ENCODE measurements at regions not wholly inside any gene's neighbourhood (a gene's known extent, or its start where the extent isn't known, plus 50 kb on each side); places are given as distances from the start of the nearest gene placed in this dataset.

- no peaks in the 10 kb centered on the region for H3K4me1 ChIP-seq (ENCODE audit: control insufficient read depth, insufficient read depth, low read length)
- H3K9me3 ChIP-seq (ENCODE audit: control insufficient read depth, insufficient read depth, low read length), result no peaks in the 10 kb centered on the region
- H3K36me3 ChIP-seq (ENCODE audit: control insufficient read depth, insufficient read depth, low read length), result no peaks in the 10 kb centered on the region
- no peaks in the 10 kb centered on the region for H3K27me3 ChIP-seq (ENCODE audit: control insufficient read depth, insufficient read depth, low read length)
- no peak overlapping the region for H3K4me3 ChIP-seq (ENCODE audit: low read depth, low read length)
- WGBS (ENCODE audit: insufficient coverage), result 67% methylated on average over 1 of the region's 4 CpGs
- DNase-seq (ENCODE audit: low read depth in 4 of 6, low spot score in 6 of 6), result peak in 2 of 6 donors; percentile 11 to 65
- no peak overlapping the region for H3K27ac ChIP-seq (ENCODE audit: low read depth, low read length)
These were observed 427.8 kb upstream of the ZP4 start for GRCh38 chr1:238318294-238319110.

GRCh38 chr1:238312969-238313368, 422.2 kb upstream of the ZP4 start:
- no CpG with 5 or more reads among the region's 1 CpG for WGBS (ENCODE audit: insufficient coverage)
- H3K4me3 ChIP-seq (ENCODE audit: low read depth, low read length), result no peak overlapping the region
- H3K9me3 ChIP-seq (ENCODE audit: control insufficient read depth, insufficient read depth, low read length), result no peaks in the 10 kb centered on the region
- H3K36me3 ChIP-seq (ENCODE audit: control insufficient read depth, insufficient read depth, low read length), result no peaks in the 10 kb centered on the region
- no peaks in the 10 kb centered on the region for H3K27me3 ChIP-seq (ENCODE audit: control insufficient read depth, insufficient read depth, low read length)
- H3K4me1 ChIP-seq (ENCODE audit: control insufficient read depth, insufficient read depth, low read length), result no peaks in the 10 kb centered on the region
- no peak overlapping the region for H3K27ac ChIP-seq (ENCODE audit: low read depth, low read length)
- DNase-seq (ENCODE audit: low read depth in 4 of 6, low spot score in 6 of 6), result peak in 1 of 6 donors; percentile 4

GRCh38 chr1:238306411-238306810, 415.7 kb upstream of the ZP4 start:
- Histone ChIP-seq H3K4me1 (ENCODE audit: control insufficient read depth, insufficient read depth, low read length) (no peaks in the 10 kb centered on the region), H3K27me3 (ENCODE audit: control insufficient read depth, insufficient read depth, low read length) (no peaks in the 10 kb centered on the region), H3K9me3 (ENCODE audit: control insufficient read depth, insufficient read depth, low read length) (no peaks in the 10 kb centered on the region), H3K4me3 (ENCODE audit: low read depth, low read length) (no peak overlapping the region), H3K36me3 (ENCODE audit: control insufficient read depth, insufficient read depth, low read length) (no peaks in the 10 kb centered on the region), H3K27ac (ENCODE audit: low read depth, low read length) (no peak overlapping the region)
- no peak for DNase-seq (ENCODE audit: low read depth in 4 of 6, low spot score in 6 of 6)
- no CpG with 5 or more reads among the region's 1 CpG for WGBS (ENCODE audit: insufficient coverage)

GRCh38 chr1:238302646-238303045, 411.9 kb upstream of the ZP4 start:
- DNase-seq (ENCODE audit: low read depth in 4 of 6, low spot score in 6 of 6), result no peak
- H3K27ac ChIP-seq (ENCODE audit: low read depth, low read length), result no peak overlapping the region
- H3K4me1 ChIP-seq (ENCODE audit: control insufficient read depth, insufficient read depth, low read length), result no peaks in the 10 kb centered on the region
- H3K27me3 ChIP-seq (ENCODE audit: control insufficient read depth, insufficient read depth, low read length), result no peaks in the 10 kb centered on the region
- no peak overlapping the region for H3K4me3 ChIP-seq (ENCODE audit: low read depth, low read length)
- no peaks in the 10 kb centered on the region for H3K9me3 ChIP-seq (ENCODE audit: control insufficient read depth, insufficient read depth, low read length)
- no peaks in the 10 kb centered on the region for H3K36me3 ChIP-seq (ENCODE audit: control insufficient read depth, insufficient read depth, low read length)

DNA sequence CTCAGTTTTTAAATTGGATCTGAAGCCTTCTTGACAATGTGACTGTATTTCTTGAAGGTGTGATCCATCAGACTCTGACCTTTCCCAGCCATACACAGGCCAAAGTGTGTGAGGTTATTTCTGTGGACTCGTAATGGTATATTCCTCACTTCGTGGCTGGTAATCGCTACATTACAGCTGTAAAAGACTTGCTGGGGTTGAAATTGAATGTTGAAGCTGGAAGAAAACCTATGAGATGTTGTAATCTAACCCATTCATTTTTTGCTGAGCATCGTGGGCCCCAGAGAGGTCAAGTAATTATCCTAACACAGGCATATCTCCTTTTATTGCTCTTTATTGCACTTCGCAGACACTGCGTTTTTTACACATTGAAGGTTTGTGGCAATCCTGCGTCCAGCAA, 405.6 kb upstream of the ZP4 start:
- Histone ChIP-seq H3K4me3 (ENCODE audit: low read depth, low read length) (no peak overlapping the region), H3K27ac (ENCODE audit: low read depth, low read length) (no peak overlapping the region), H3K36me3 (ENCODE audit: control insufficient read depth, insufficient read depth, low read length) (no peaks in the 10 kb centered on the region), H3K4me1 (ENCODE audit: control insufficient read depth, insufficient read depth, low read length) (no peaks in the 10 kb centered on the region), H3K9me3 (ENCODE audit: control insufficient read depth, insufficient read depth, low read length) (no peaks in the 10 kb centered on the region), H3K27me3 (ENCODE audit: control insufficient read depth, insufficient read depth, low read length) (no peaks in the 10 kb centered on the region)
- WGBS (ENCODE audit: insufficient coverage), result 75% methylated on average over 3 of the region's 7 CpGs
- DNase-seq (ENCODE audit: low read depth in 4 of 6, low spot score in 6 of 6), result no peak

DNA sequence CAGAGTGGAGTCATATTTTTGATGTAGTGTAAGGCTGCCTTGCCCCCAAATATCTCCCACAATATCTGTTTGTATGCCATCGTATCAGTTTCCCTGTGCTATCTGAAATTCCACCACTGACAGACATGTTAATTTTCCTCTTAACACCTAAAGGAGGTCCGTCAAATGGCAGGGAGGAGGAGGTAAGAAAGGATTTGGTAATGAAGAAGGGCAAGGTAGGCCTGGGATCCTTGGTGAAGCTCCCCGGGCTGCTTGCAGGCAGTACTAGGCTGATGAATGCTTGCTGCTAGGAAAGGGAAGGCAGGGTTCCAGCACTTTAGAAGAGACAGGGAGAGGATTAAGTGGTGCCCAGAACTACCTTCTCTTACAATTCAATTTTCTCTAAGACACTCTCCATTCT, 402.4 kb upstream of the ZP4 start:
- WGBS (ENCODE audit: insufficient coverage), result 60% methylated on average over 1 of the region's 3 CpGs
- no peak for DNase-seq (ENCODE audit: low read depth in 4 of 6, low spot score in 6 of 6)
- Histone ChIP-seq H3K4me3 (ENCODE audit: low read depth, low read length) (no peak overlapping the region), H3K36me3 (ENCODE audit: control insufficient read depth, insufficient read depth, low read length) (no peaks in the 10 kb centered on the region), H3K4me1 (ENCODE audit: control insufficient read depth, insufficient read depth, low read length) (no peaks in the 10 kb centered on the region), H3K27me3 (ENCODE audit: control insufficient read depth, insufficient read depth, low read length) (no peaks in the 10 kb centered on the region), H3K9me3 (ENCODE audit: control insufficient read depth, insufficient read depth, low read length) (no peaks in the 10 kb centered on the region), H3K27ac (ENCODE audit: low read depth, low read length) (no peak overlapping the region)

DNA sequence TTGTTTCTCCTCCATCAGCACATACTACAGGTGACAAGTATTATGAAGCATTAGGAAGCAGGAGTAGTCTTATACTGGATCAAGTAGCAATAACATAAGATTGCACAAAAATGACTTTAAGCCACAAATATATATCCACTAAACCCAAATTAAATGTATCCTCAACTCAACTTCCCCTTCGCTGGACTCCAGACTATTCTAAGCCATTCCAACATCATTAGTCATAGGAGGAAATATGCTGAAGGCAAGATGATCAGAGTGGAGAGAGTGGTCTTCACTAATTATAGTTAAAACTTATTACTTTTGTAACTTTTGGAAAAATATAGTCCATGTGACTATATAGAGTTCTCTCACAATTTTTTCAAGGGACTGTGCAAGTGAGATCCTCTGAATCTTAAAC, 390.7 kb upstream of the ZP4 start:
- Histone ChIP-seq H3K9me3 (ENCODE audit: control insufficient read depth, insufficient read depth, low read length) (no peaks in the 10 kb centered on the region), H3K27me3 (ENCODE audit: control insufficient read depth, insufficient read depth, low read length) (no peaks in the 10 kb centered on the region), H3K4me3 (ENCODE audit: low read depth, low read length) (no peak overlapping the region), H3K27ac (ENCODE audit: low read depth, low read length) (no peak overlapping the region), H3K36me3 (ENCODE audit: control insufficient read depth, insufficient read depth, low read length) (no peaks in the 10 kb centered on the region), H3K4me1 (ENCODE audit: control insufficient read depth, insufficient read depth, low read length) (no peaks in the 10 kb centered on the region)
- WGBS (ENCODE audit: insufficient coverage), result no CpG with 5 or more reads among the region's 1 CpG
- DNase-seq (ENCODE audit: low read depth in 4 of 6, low spot score in 6 of 6), result no peak

GRCh38 chr1:238279694-238280380, 389.1 kb upstream of the ZP4 start:
- no peaks in the 10 kb centered on the region for H3K36me3 ChIP-seq (ENCODE audit: control insufficient read depth, insufficient read depth, low read length)
- WGBS (ENCODE audit: insufficient coverage), result 88% methylated on average over 1 of the region's 3 CpGs
- no peaks in the 10 kb centered on the region for H3K4me1 ChIP-seq (ENCODE audit: control insufficient read depth, insufficient read depth, low read length)
- H3K9me3 ChIP-seq (ENCODE audit: control insufficient read depth, insufficient read depth, low read length), result peaks cover 4% of the 10 kb centered on the region
- no peak overlapping the region for H3K4me3 ChIP-seq (ENCODE audit: low read depth, low read length)
- no peaks in the 10 kb centered on the region for H3K27me3 ChIP-seq (ENCODE audit: control insufficient read depth, insufficient read depth, low read length)
- no peak for DNase-seq (ENCODE audit: low read depth in 4 of 6, low spot score in 6 of 6)
- H3K27ac ChIP-seq (ENCODE audit: low read depth, low read length), result no peak overlapping the region

- H3K27me3 ChIP-seq (ENCODE audit: control insufficient read depth, insufficient read depth, low read length), result no peaks in the 10 kb centered on the region
- WGBS (ENCODE audit: insufficient coverage), result no CpG with 5 or more reads among the region's 3 CpGs
- no peak overlapping the region for H3K4me3 ChIP-seq (ENCODE audit: low read depth, low read length)
- no peaks in the 10 kb centered on the region for H3K4me1 ChIP-seq (ENCODE audit: control insufficient read depth, insufficient read depth, low read length)
- no peaks in the 10 kb centered on the region for H3K36me3 ChIP-seq (ENCODE audit: control insufficient read depth, insufficient read depth, low read length)
- H3K9me3 ChIP-seq (ENCODE audit: control insufficient read depth, insufficient read depth, low read length), result peaks cover 4% of the 10 kb centered on the region
- no peak overlapping the region for H3K27ac ChIP-seq (ENCODE audit: low read depth, low read length)
- no peak for DNase-seq (ENCODE audit: low read depth in 4 of 6, low spot score in 6 of 6)
These were observed 381.4 kb upstream of the ZP4 start for GRCh38 chr1:238272145-238272544.

DNA sequence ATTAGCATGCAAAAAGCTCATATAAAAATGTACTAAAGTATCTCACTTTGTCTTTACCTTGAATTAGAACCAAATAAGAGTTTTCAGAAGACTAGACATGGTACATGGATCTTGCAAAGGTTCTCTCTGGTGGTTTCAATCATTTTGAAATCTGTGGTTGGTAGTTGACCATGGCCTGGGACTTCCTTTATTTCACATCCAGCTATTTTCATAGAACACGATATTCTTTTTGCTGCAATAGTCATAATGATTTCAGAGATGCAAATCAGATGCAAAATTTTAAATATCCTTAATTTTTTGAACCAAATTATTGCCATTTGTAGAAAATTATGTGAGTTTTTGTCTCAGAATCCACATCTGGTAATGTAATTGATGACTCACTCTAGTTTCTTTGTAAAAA, 375.1 kb upstream of the ZP4 start:
- no CpG with 5 or more reads among the region's 1 CpG for WGBS (ENCODE audit: insufficient coverage)
- H3K9me3 ChIP-seq (ENCODE audit: control insufficient read depth, insufficient read depth, low read length), result no peaks in the 10 kb centered on the region

More for the DNA sequence above, 375.1 kb upstream of the ZP4 start:
- H3K36me3 ChIP-seq (ENCODE audit: control insufficient read depth, insufficient read depth, low read length), result no peaks in the 10 kb centered on the region
- H3K27me3 ChIP-seq (ENCODE audit: control insufficient read depth, insufficient read depth, low read length), result no peaks in the 10 kb centered on the region
- no peak overlapping the region for H3K4me3 ChIP-seq (ENCODE audit: low read depth, low read length)
- H3K4me1 ChIP-seq (ENCODE audit: control insufficient read depth, insufficient read depth, low read length), result no peaks in the 10 kb centered on the region
- H3K27ac ChIP-seq (ENCODE audit: low read depth, low read length), result no peak overlapping the region
- no peak for DNase-seq (ENCODE audit: low read depth in 4 of 6, low spot score in 6 of 6)
